ENCODE measurements at regions not wholly inside any gene's neighbourhood (a gene's known extent, or its start where the extent isn't known, plus 50 kb on each side); places are given as distances from the start of the nearest gene placed in this dataset.

DNA sequence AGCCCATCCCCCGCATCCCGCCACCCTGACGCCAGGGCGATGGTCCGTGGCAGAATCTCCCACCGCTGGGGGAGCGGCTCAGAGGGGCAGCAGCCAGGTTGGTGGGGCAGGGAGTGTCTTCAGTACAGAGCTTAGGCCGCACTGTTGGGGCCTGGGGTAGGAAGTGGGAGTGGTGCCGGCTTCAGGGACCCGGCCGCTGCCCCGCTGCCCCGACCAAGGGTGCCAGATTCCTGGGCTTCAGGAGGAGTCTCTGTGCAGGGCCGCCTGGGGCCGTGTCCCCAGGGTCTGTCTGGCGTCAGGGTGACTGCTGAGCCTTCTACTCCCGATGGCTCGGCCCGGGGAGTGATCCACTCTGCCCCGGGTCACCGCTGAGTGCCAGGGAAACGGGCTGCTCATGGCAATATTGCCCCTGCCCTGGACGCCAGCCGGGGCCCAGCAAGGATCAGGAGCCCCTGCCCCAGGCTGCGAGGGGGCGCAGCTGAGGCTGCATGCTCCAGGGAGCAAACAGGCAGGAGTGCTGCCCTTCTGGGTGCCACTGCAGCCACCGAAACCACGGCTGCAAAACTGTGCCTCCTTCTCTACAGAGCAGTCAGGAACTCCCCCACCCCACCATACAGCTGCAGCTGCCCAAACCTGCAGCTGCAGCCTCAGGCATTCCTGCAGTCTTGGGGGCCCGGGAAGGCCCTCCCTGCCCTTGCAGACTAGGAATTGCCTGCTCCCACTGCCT is 1206.1 kb downstream of the ARAP2 start:
- TF ChIP-seq EZH2phosphoT487 (IDR thresholded peaks at IDR 0.05; ENCODE audit: borderline replicate concordance, low read depth, low read length), result no peak
- Histone ChIP-seq H3K4me1 (ENCODE audit: insufficient read depth, low read length, poor library complexity, severe bottlenecking) (no peaks in the 10 kb centered on the region), H3K27ac (ENCODE audit: low read depth, low read length, poor library complexity, severe bottlenecking) (no peak overlapping the region), H3K36me3 (ENCODE audit: insufficient read depth, low read length) (no peaks in the 10 kb centered on the region), H4K20me1 (ENCODE audit: insufficient read depth, low read length) (no peaks in the 10 kb centered on the region), H3K79me2 (ENCODE audit: insufficient read depth, low read depth, low read length) (no peaks in the 10 kb centered on the region), H3K4me2 (ENCODE audit: low read length) (no peak overlapping the region), H3K9me3 (ENCODE audit: low read length) (peaks cover 11% of the 10 kb centered on the region; the same call in 1 of the 2 replicates), H2AFZ (ENCODE audit: low read length) (no peak overlapping the region), H3K4me3 (ENCODE audit: low read depth, low read length, poor library complexity, severe bottlenecking) (no peak overlapping the region), H3K9me2 (ENCODE audit: insufficient read depth, low read length) (no peaks in the 10 kb centered on the region)
- ChIA-PET CTCF (ENCODE audit: unreplicated experiment) (no interaction called here), POLR2A (interaction anchor here (1.1 kb wide), 1 partner anchor 10 kb away, joined by 3 read pairs; no protein-coding TSS in a partner anchor)
- no peak for DNase-seq (ENCODE audit: low spot score)
- intact Hi-C loops (cut with micrococcal nuclease; ENCODE audit: unreplicated experiment), result no loop called here
- no TSS peak for BruUV-seq (replicated peaks)

DNA sequence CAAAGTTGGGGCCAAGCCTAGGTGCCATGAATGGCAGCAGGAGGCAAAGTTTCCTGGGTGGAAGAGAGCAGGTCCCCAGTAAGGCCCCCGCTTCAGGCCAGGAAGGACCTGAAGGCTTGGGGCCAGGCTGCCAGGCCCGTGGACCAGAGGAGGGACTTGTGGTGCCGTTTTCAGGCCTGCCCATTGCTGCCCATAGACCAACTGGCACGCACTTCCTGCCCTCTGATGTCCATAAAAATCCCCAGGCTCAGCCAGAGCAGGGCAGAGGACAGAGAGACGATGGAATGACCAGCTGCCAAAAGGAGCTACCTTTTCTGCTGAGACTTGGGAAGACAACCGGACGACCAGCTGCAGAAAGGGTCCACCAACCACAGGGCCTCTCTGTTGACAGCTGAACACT is 1205.5 kb downstream of the ARAP2 start:
- intact Hi-C loops (cut with micrococcal nuclease; ENCODE audit: unreplicated experiment), result no loop called here
- no peaks in the 10 kb centered on the region for H4K20me1 ChIP-seq (ENCODE audit: insufficient read depth, low read length)
- no peak overlapping the region for H2AFZ ChIP-seq (ENCODE audit: low read length)
- H3K4me2 ChIP-seq (ENCODE audit: low read length), result no peak overlapping the region
- TF ChIP-seq EZH2phosphoT487 (IDR thresholded peaks at IDR 0.05; ENCODE audit: borderline replicate concordance, low read depth, low read length) (no peak), CTCF (conservative IDR thresholded peaks at IDR 0.05; ENCODE audit: low read length) (no peak)
- ChIA-PET CTCF (ENCODE audit: unreplicated experiment) (no interaction called here), POLR2A (interaction anchor here (1.1 kb wide), 1 partner anchor 9 kb away, joined by 3 read pairs; no protein-coding TSS in a partner anchor)
- BruUV-seq (replicated peaks), result no TSS peak
- H3K9me2 ChIP-seq (ENCODE audit: insufficient read depth, low read length), result no peaks in the 10 kb centered on the region
- no peaks in the 10 kb centered on the region for H3K79me2 ChIP-seq (ENCODE audit: insufficient read depth, low read depth, low read length)
- H3K36me3 ChIP-seq (ENCODE audit: insufficient read depth, low read length), result no peaks in the 10 kb centered on the region
- no peak for DNase-seq (ENCODE audit: low spot score)
- no peak overlapping the region for H3K4me3 ChIP-seq (ENCODE audit: low read depth, low read length, poor library complexity, severe bottlenecking)
- H3K4me1 ChIP-seq (ENCODE audit: insufficient read depth, low read length, poor library complexity, severe bottlenecking), result no peaks in the 10 kb centered on the region
- peaks cover 11% of the 10 kb centered on the region; the same call in 1 of the 2 replicates for H3K9me3 ChIP-seq (ENCODE audit: low read length)
- no peak overlapping the region for H3K27ac ChIP-seq (ENCODE audit: low read depth, low read length, poor library complexity, severe bottlenecking)

- intact Hi-C loops (cut with micrococcal nuclease; ENCODE audit: unreplicated experiment), result no loop called here
- Histone ChIP-seq H3K4me2 (ENCODE audit: low read length) (no peak overlapping the region), H3K9me2 (ENCODE audit: insufficient read depth, low read length) (no peaks in the 10 kb centered on the region), H2AFZ (ENCODE audit: low read length) (no peak overlapping the region), H4K20me1 (ENCODE audit: insufficient read depth, low read length) (no peaks in the 10 kb centered on the region), H3K4me3 (ENCODE audit: low read depth, low read length, poor library complexity, severe bottlenecking) (no peak overlapping the region), H3K9me3 (ENCODE audit: low read length) (no peaks in the 10 kb centered on the region), H3K27ac (ENCODE audit: low read depth, low read length, poor library complexity, severe bottlenecking) (no peak overlapping the region), H3K36me3 (ENCODE audit: insufficient read depth, low read length) (no peaks in the 10 kb centered on the region), H3K4me1 (ENCODE audit: insufficient read depth, low read length, poor library complexity, severe bottlenecking) (no peaks in the 10 kb centered on the region), H3K79me2 (ENCODE audit: insufficient read depth, low read depth, low read length) (no peaks in the 10 kb centered on the region)
- DNase-seq (ENCODE audit: low spot score), result no peak
- CTCF ChIA-PET (ENCODE audit: unreplicated experiment), result no interaction called here
- no TSS peak for BruUV-seq (replicated peaks)
- no peak for TF ChIP-seq EZH2phosphoT487 (IDR thresholded peaks at IDR 0.05; ENCODE audit: borderline replicate concordance, low read depth, low read length)
- TF ChIP-seq CTCF (conservative IDR thresholded peaks at IDR 0.05; ENCODE audit: low read length), result no peak
- POLR2A ChIA-PET, result no interaction called here
These were observed 1191.8 kb downstream of the ARAP2 start for GRCh38 chr4:35052546-35052945.
